H1 (cell line): ENCODE measurements at regions not wholly inside any gene's neighbourhood (a gene's known extent, or its start where the extent isn't known, plus 50 kb on each side); places are given as distances from the start of the nearest gene placed in this dataset.
A peak's percentile ranks its signal among the peaks of the same experiment; 100 is the strongest.
"Not testable (repeated sequence)": the region's sequence is repeated elsewhere in the genome, so short reads cannot be mapped to it uniquely, and the experiment has no call there.

Experiments used
- CTCF ChIA-PET: fragments of 300-600 bp; sonication (Branson Sonifier 250); formaldehyde crosslinking; loops from one replicate; lab custom pipeline; 2021; ENCODE audit not compliant: partially characterized antibody; lab: Charles Lee
- POLR2A ChIA-PET: fragments of 300-600 bp; sonication (Branson Sonifier 250); formaldehyde crosslinking; loops from one replicate; lab custom pipeline; 2021; ENCODE audit warnings: inconsistent platforms; ENCODE audit not compliant: partially characterized antibody; lab: Charles Lee
- DNase-seq, 2 experiments: peaks; one replicate each; pipeline versions ENCODE4 v3.0.0 to v3.0.0-alpha.2; 2010 to 2022; ENCODE audit warnings: low spot score in 2 of 2, low read depth in 1 of 2, mixed read lengths in 1 of 2
- FAIRE-seq: peaks from 2 replicates; lab custom pipeline; 2011; peaks lifted over from hg19 to GRCh38; lab: Jason Lieb, UNC
- H2AFZ ChIP-seq: 2 replicates; pipeline ENCODE4 v1.8.1; 2012; ENCODE audit warnings: low read length, inconsistent platforms
- H2AK5ac ChIP-seq: 2 replicates; pipeline ENCODE4 v1.6.1; 2013; ENCODE audit warnings: low read depth, low read length
- H2BK120ac ChIP-seq: replicated peaks from 2 replicates; pipeline ENCODE3; 2013; ENCODE audit warnings: low read depth, low read length, inconsistent platforms
- H2BK12ac ChIP-seq: 2 replicates; pipeline ENCODE4 v1.6.1; 2013; ENCODE audit warnings: low read depth, low read length
- H2BK15ac ChIP-seq: 2 replicates; pipeline ENCODE4 v1.6.1; 2013; ENCODE audit warnings: low read length
- H2BK20ac ChIP-seq: 2 replicates; pipeline ENCODE4 v1.6.1; 2013; ENCODE audit warnings: low read length
- H2BK5ac ChIP-seq: 2 replicates; pipeline ENCODE4 v1.6.1; 2013; ENCODE audit warnings: low read depth, low read length
- H3K14ac ChIP-seq: 2 replicates; pipeline ENCODE4 v1.6.1; 2013; ENCODE audit warnings: inconsistent platforms; ENCODE audit not compliant: insufficient read length
- H3K18ac ChIP-seq: 2 replicates; pipeline ENCODE4 v1.6.1; 2013; ENCODE audit warnings: low read length; ENCODE audit errors: extremely low read depth
- H3K23ac ChIP-seq: 2 replicates; pipeline ENCODE4 v1.6.1; 2013; ENCODE audit warnings: inconsistent platforms; ENCODE audit not compliant: insufficient read length
- H3K23me2 ChIP-seq: 2 replicates; pipeline ENCODE4 v1.6.1; 2013; ENCODE audit warnings: low read depth, low read length
- H3K27ac ChIP-seq: 2 replicates; pipeline ENCODE4 v1.6.1; 2011; ENCODE audit warnings: low read depth, low read length, inconsistent platforms
- H3K27me3 ChIP-seq, 4 experiments: replicated peaks in 1 of 4; 1 replicate in 1 of 4; 2 replicates in 3 of 4; pipeline versions ENCODE4 v1.6.1 to v1.8.1; 2011 to 2013; ENCODE audit warnings: low read length in 3 of 4, mild to moderate bottlenecking in 3 of 4, inconsistent platforms in 2 of 4, mixed read lengths in 2 of 4, moderate library complexity in 1 of 4; ENCODE audit not compliant: control insufficient read depth in 3 of 4, insufficient read depth in 3 of 4; ENCODE audit errors: extremely low read depth in 1 of 4
- H3K36me3 ChIP-seq, 4 experiments: 2 replicates each; pipeline versions ENCODE4 v1.6.1 to v1.8.1; 2011 to 2013; ENCODE audit warnings: mild to moderate bottlenecking in 4 of 4, low read length in 3 of 4, moderate library complexity in 2 of 4, control low read depth in 1 of 4, inconsistent platforms in 1 of 4; ENCODE audit not compliant: insufficient read depth in 4 of 4, control insufficient read depth in 2 of 4
- H3K4ac ChIP-seq: replicated peaks from 2 replicates; pipeline ENCODE3; 2013; ENCODE audit warnings: low read length, low read depth, mixed read lengths, inconsistent platforms; ENCODE audit not compliant: insufficient read length
- H3K4me1 ChIP-seq, 4 experiments: replicated peaks in 1 of 4; 1 replicate in 1 of 4; 2 replicates in 3 of 4; pipeline versions ENCODE4 v1.6.1 to v1.8.1; 2011 to 2013; ENCODE audit warnings: low read length in 3 of 4, inconsistent platforms in 2 of 4, mixed read lengths in 1 of 4; ENCODE audit not compliant: insufficient read depth in 4 of 4, control insufficient read depth in 3 of 4
- H3K4me2 ChIP-seq, 2 experiments: 2 replicates each; pipeline versions ENCODE4 v1.6.1 to v1.8.1; 2011 to 2013; ENCODE audit warnings: low read depth in 2 of 2, low read length in 2 of 2, control low read depth in 1 of 2, inconsistent platforms in 1 of 2, mild to moderate bottlenecking in 1 of 2; ENCODE audit not compliant: insufficient read depth in 1 of 2
- H3K4me3 ChIP-seq, 4 experiments: fragments of 200-600, 300-600 bp in 1 of 4; sonication (generic), shearing (Covaris generic), sonication (Bioruptor Twin) in 1 of 4; 2 replicates each; pipeline versions ENCODE4 v1.5.1 to v1.8.1; 2011 to 2016; ENCODE audit warnings: low read length in 4 of 4, low read depth in 3 of 4, control low read depth in 2 of 4, inconsistent platforms in 2 of 4, mild to moderate bottlenecking in 2 of 4, mixed read lengths in 1 of 4, moderate library complexity in 1 of 4; ENCODE audit not compliant: insufficient read depth in 2 of 4; ENCODE audit errors: extremely low read depth in 1 of 4
- H3K56ac ChIP-seq: replicated peaks from 2 replicates; pipeline ENCODE3; 2013; ENCODE audit warnings: low read depth, mild to moderate bottlenecking, mixed read lengths, low read length, inconsistent platforms; ENCODE audit not compliant: insufficient read length
- H3K79me1 ChIP-seq: 2 replicates; pipeline ENCODE4 v1.6.1; 2013; ENCODE audit warnings: low read depth, low read length, control low read depth
- H3K79me2 ChIP-seq, 2 experiments: 2 replicates each; pipeline versions ENCODE4 v1.6.1 to v1.8.1; 2012 to 2013; ENCODE audit warnings: low read length in 2 of 2, mild to moderate bottlenecking in 2 of 2, inconsistent platforms in 1 of 2; ENCODE audit not compliant: insufficient read depth in 2 of 2, control insufficient read depth in 1 of 2
- H3K9ac ChIP-seq, 4 experiments: replicated peaks in 1 of 4; 1 replicate in 1 of 4; 2 replicates in 3 of 4; pipeline versions ENCODE4 v1.6.1 to v1.8.1; 2011 to 2013; ENCODE audit warnings: low read depth in 3 of 4, low read length in 3 of 4, control low read depth in 2 of 4, mild to moderate bottlenecking in 2 of 4, moderate library complexity in 2 of 4, inconsistent platforms in 1 of 4; ENCODE audit errors: extremely low read depth in 1 of 4
- H3K9me3 ChIP-seq, 2 experiments: 2 replicates each; pipeline versions ENCODE4 v1.6.1 to v1.8.1; 2012 to 2013; ENCODE audit warnings: mild to moderate bottlenecking in 2 of 2, moderate library complexity in 2 of 2, control low read depth in 1 of 2, inconsistent platforms in 1 of 2, low read depth in 1 of 2, low read length in 1 of 2, mixed read lengths in 1 of 2; ENCODE audit not compliant: insufficient read depth in 2 of 2
- H4K20me1 ChIP-seq, 2 experiments: replicated peaks in 1 of 2; 2 replicates each; pipeline versions ENCODE3 to v1.8.1; 2011 to 2013; ENCODE audit warnings: inconsistent platforms in 2 of 2, low read length in 2 of 2, mild to moderate bottlenecking in 1 of 2; ENCODE audit not compliant: insufficient read depth in 2 of 2, control insufficient read depth in 1 of 2
- H4K5ac ChIP-seq: 2 replicates; pipeline ENCODE4 v1.6.1; 2013; ENCODE audit warnings: low read length, low read depth, mixed read lengths, inconsistent platforms; ENCODE audit not compliant: insufficient read length
- H4K8ac ChIP-seq: 2 replicates; pipeline ENCODE4 v1.8.0; 2013; ENCODE audit warnings: mild to moderate bottlenecking, moderate library complexity, low read length, inconsistent platforms; ENCODE audit not compliant: insufficient read depth; ENCODE audit errors: extremely low read depth
- H4K91ac ChIP-seq: replicated peaks from 2 replicates; pipeline ENCODE3; 2013; ENCODE audit warnings: low read length, mixed read lengths, inconsistent platforms; ENCODE audit not compliant: insufficient read length
- EP300 ChIP-seq, 2 experiments: IDR thresholded peaks; 1 replicate in 1 of 2; 2 replicates in 1 of 2; pipeline ENCODE4 v1.6.1; 2011 to 2012; ENCODE audit warnings: low read depth in 2 of 2, low read length in 2 of 2, mild to moderate bottlenecking in 2 of 2, borderline replicate concordance in 1 of 2, inconsistent platforms in 1 of 2, moderate library complexity in 1 of 2
- GTF2F1 ChIP-seq: IDR thresholded peaks from 2 replicates; pipeline ENCODE4 v1.6.1; 2012; ENCODE audit warnings: low read depth, low read length, improper control_type of control experiment, borderline replicate concordance
- POLR2A ChIP-seq, 2 experiments: IDR thresholded peaks; 1 replicate in 1 of 2; 2 replicates in 1 of 2; pipeline ENCODE4 v1.6.1; 2011; ENCODE audit warnings: low read depth in 2 of 2, low read length in 2 of 2, mild to moderate bottlenecking in 2 of 2; ENCODE audit errors: control extremely low read depth in 1 of 2
- SIN3A ChIP-seq, 2 experiments: IDR thresholded peaks in 1 of 2; conservative IDR thresholded peaks in 1 of 2; 2 replicates each; pipeline ENCODE4 v1.6.1; 2011 to 2012; ENCODE audit warnings: low read length in 2 of 2, improper control_type of control experiment in 1 of 2, low read depth in 1 of 2, mild to moderate bottlenecking in 1 of 2
- SP1 ChIP-seq: IDR thresholded peaks from 2 replicates; pipeline ENCODE4 v1.6.1; 2011; ENCODE audit warnings: low read depth, low read length
- TAF7 ChIP-seq: optimal IDR thresholded peaks from 2 replicates; pipeline ENCODE3; 2011; ENCODE audit warnings: low read depth, mild to moderate bottlenecking, inconsistent platforms, low read length, moderate library complexity, borderline replicate concordance
- WGBS, 2 experiments: shearing (Covaris generic) in 1 of 2; methylation state at CpG; one replicate each; pipeline versions ENCODE4 v1.1.6 to v1.1.7; 2013 to 2015; ENCODE audit warnings: low lambda C conversion rate in 2 of 2, mixed read lengths in 2 of 2, inconsistent platforms in 1 of 2, low coverage in 1 of 2, missing lambda C conversion rate in 1 of 2; ENCODE audit not compliant: insufficient replicate concordance in 2 of 2, insufficient coverage in 1 of 2, insufficient read length in 1 of 2; ENCODE audit errors: extremely low coverage in 1 of 2, missing lambda C conversion rate in 1 of 2; 5-methylcytosine and 5-hydroxymethylcytosine counted together
- TF ChIP-seq, protein P1 (sequence below): IDR thresholded peaks from 2 replicates; pipeline ENCODE4 v1.6.1; 2012; ENCODE audit warnings: low read length, inconsistent platforms

DNA sequence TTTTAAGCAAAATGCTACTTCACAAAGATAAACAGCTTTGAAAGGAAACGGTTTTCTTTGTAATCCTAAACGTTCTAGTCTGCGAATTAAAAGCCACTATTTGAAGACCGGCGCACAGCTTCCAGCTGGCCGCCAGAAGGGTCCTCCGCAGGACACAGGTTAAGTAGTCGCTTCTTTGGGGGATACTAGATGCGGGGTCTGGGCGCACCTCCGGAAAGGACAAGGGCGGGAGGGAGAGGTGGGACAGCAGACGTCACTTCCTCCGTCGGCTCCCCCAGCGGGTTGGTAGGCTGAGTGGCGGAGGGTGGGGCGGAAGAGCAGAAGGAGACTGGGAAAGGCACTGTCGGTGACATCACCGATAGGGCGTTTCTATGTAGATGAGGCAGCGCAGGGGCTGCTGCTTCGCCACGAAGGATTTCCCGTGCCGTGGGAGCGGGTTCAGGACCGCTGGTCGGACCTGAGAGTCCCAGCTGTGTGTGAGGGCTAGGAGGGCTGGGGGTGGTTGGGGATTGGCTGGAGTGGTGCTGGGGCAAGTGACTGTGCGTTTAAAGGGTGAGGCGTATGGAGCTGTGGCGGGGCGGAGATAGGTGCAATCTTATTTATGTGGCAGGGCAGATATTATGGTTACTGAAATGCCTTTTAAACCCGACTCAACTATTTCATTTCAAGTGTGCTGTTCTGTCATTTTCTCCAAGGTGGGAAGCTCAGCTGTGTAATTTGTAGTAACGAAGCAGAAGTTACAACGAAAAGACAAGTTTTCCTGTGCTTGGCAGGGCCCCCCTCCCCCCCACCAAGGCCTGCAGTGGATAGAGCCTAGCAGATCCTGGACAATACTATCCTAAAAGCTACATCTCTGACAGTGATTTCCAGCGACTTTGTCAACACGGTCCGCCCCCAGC lies 158.3 kb upstream of the NOTCH2NLA start:
- H3K9me3 ChIP-seq, FAIRE-seq, H4K8ac ChIP-seq, H2BK12ac ChIP-seq, H3K36me3 ChIP-seq, H4K20me1 ChIP-seq, H3K56ac ChIP-seq, H2AFZ ChIP-seq, H2BK120ac ChIP-seq, H3K79me2 ChIP-seq, H3K14ac ChIP-seq, H3K4ac ChIP-seq, H3K79me1 ChIP-seq, H4K91ac ChIP-seq, H2BK20ac ChIP-seq, H2BK15ac ChIP-seq, CTCF ChIA-PET, H3K27me3 ChIP-seq, H3K23me2 ChIP-seq, H3K4me1 ChIP-seq, H2AK5ac ChIP-seq, H3K23ac ChIP-seq: not testable (repeated sequence)
- POLR2A ChIA-PET, result interaction anchor here (0.6 to 1.2 kb wide), 6 partner anchors 8 to 698 kb away, joined by 3 to 29 read pairs (median 5); no protein-coding TSS in a partner anchor
- H4K5ac ChIP-seq, result peak overlapping the region; percentile 72
- peak overlapping the region; percentile 91 for H3K27ac ChIP-seq
- peak overlapping the region in 3 of 4 experiments; percentile 17 to 51 (median 20); a peak in 5 of 8 replicates for H3K4me3 ChIP-seq
- peak overlapping the region; percentile 57 to 62; a peak in 3 of 4 replicates for H3K4me2 ChIP-seq
- H2BK5ac ChIP-seq, result peak overlapping the region; percentile 95
- DNase-seq, result peak; percentile 64 to 88
- WGBS, 2 experiments, result 1% methylated on average over 24 of the region's 39 CpGs; no CpG with 5 or more reads in 1 of the 2 experiments
- H3K9ac ChIP-seq, result peak overlapping the region in 3 of 4 experiments; percentile 78 to 89 (median 82); a peak in 5 of 7 replicates
- peak overlapping the region; percentile 60; the same call in 1 of the 2 replicates for H3K18ac ChIP-seq
- TF ChIP-seq GTF2F1 (peak; percentile 96), POLR2A (IDR thresholded peaks at IDR 0.05; ENCODE audit: control extremely low read depth in 1 of 2, low read depth in 2 of 2, low read length in 2 of 2) (peak; percentile 94 to 95), SIN3A (conservative IDR thresholded peaks at IDR 0.05 in 1 of 2, IDR thresholded peaks at IDR 0.05 in 1 of 2; ENCODE audit: low read depth in 1 of 2, low read length in 2 of 2) (peak; percentile 81 to 85), EP300 (IDR thresholded peaks at IDR 0.05; ENCODE audit: borderline replicate concordance in 1 of 2, low read depth in 2 of 2, low read length in 2 of 2) (0 out of 3 replicates have a peak, but pooled peaks of 1 of the 2 experiments have one; percentile 49), TAF7 (peak; percentile 98), SP1 (peak; percentile 57; the same call in 1 of the 2 replicates)
- TF ChIP-seq, protein P1, sequence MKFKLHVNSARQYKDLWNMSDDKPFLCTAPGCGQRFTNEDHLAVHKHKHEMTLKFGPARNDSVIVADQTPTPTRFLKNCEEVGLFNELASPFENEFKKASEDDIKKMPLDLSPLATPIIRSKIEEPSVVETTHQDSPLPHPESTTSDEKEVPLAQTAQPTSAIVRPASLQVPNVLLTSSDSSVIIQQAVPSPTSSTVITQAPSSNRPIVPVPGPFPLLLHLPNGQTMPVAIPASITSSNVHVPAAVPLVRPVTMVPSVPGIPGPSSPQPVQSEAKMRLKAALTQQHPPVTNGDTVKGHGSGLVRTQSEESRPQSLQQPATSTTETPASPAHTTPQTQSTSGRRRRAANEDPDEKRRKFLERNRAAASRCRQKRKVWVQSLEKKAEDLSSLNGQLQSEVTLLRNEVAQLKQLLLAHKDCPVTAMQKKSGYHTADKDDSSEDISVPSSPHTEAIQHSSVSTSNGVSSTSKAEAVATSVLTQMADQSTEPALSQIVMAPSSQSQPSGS, result peak; percentile 40; the same call in 1 of the 2 replicates
